ENCODE measurements at regions not wholly inside any gene's neighbourhood (a gene's known extent, or its start where the extent isn't known, plus 50 kb on each side); places are given as distances from the start of the nearest gene placed in this dataset.

DNA sequence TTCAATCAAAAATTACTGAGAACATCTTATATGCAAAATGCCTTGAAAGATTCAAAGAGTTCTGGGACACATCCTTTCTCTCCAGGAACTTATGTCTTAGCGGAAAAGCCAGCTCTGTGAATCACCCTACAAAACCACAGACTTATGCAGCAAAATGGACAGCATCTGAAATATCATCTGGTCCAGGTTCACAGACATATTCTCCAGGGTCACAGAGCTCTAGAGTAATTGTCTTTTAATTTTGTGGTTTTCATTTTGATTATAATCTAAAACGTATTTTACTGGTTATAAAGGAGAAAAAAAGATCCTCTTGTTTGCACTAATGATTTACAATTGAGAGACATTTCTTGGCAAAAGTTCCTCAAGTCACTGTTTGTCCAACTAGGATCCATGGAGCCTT, 246.2 kb downstream of the MSRB3 start:
- no peak for ATAC-seq
- intact Hi-C loops (cut with DNase I) = no loop called here
- TF ChIP-seq POLR2A (IDR thresholded peaks at IDR 0.05) = no peak
- TF ChIP-seq, protein P1, sequence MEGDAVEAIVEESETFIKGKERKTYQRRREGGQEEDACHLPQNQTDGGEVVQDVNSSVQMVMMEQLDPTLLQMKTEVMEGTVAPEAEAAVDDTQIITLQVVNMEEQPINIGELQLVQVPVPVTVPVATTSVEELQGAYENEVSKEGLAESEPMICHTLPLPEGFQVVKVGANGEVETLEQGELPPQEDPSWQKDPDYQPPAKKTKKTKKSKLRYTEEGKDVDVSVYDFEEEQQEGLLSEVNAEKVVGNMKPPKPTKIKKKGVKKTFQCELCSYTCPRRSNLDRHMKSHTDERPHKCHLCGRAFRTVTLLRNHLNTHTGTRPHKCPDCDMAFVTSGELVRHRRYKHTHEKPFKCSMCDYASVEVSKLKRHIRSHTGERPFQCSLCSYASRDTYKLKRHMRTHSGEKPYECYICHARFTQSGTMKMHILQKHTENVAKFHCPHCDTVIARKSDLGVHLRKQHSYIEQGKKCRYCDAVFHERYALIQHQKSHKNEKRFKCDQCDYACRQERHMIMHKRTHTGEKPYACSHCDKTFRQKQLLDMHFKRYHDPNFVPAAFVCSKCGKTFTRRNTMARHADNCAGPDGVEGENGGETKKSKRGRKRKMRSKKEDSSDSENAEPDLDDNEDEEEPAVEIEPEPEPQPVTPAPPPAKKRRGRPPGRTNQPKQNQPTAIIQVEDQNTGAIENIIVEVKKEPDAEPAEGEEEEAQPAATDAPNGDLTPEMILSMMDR (IDR thresholded peaks at IDR 0.05) = no peak

DNA sequence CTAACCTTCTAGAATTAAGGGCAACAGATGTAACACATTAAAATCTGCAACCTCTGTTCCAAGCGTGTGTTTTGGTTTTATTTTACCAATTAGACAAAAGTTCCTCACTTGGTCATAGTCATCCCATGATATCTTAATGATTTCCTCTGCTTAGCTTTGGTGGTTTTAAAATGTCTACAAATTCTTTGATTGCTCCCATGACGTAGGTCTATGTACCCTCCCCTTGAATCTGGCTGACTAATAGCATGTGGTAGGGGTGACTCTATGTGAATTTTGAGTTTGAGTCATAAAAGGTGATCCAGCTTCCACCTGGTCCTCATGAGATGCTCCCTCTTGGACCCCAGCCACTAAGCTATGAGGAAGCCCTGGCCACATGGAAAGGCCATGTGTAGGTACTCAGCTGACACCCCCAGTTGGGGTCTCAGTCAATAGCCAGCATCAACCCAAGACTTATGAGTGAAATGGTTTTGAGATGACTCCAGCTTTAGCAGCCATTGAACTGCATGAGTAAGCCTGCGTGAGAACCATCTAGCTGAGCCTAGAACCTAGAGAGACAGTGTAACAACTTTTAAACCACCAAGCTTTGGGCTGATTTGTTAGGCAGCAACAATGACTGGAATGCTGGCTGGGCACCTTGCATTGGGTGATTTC, 247.1 kb downstream of the MSRB3 start:
- H3K4me1 ChIP-seq = no peaks in the 10 kb centered on the region
- intact Hi-C loops (cut with DNase I) = no loop called here
- H3K27ac ChIP-seq = no peak overlapping the region
- no peaks in the 10 kb centered on the region for H3K27me3 ChIP-seq
- 58% methylated on average over 2 of the region's 3 CpGs for WGBS (ENCODE audit: insufficient coverage, low coverage, low lambda C conversion rate, missing lambda C conversion rate)
- ATAC-seq = no peak
- TF ChIP-seq POLR2A (IDR thresholded peaks at IDR 0.05) = no peak
- TF ChIP-seq, protein P1 (IDR thresholded peaks at IDR 0.05) = no peak
- no peaks in the 10 kb centered on the region for H3K36me3 ChIP-seq
- H3K9me3 ChIP-seq = no peaks in the 10 kb centered on the region
- H3K4me3 ChIP-seq = no peak overlapping the region
- no peak for DNase-seq

More for the DNA sequence above, 246.2 kb downstream of the MSRB3 start:
- WGBS (ENCODE audit: insufficient coverage, low coverage, low lambda C conversion rate, missing lambda C conversion rate) = 71% methylated on average over 2 of the region's 2 CpGs
- Histone ChIP-seq H3K4me3 (no peak overlapping the region), H3K27ac (no peak overlapping the region), H3K27me3 (no peaks in the 10 kb centered on the region), H3K4me1 (no peaks in the 10 kb centered on the region), H3K9me3 (no peaks in the 10 kb centered on the region), H3K36me3 (no peaks in the 10 kb centered on the region)
- DNase-seq = no peak

DNA sequence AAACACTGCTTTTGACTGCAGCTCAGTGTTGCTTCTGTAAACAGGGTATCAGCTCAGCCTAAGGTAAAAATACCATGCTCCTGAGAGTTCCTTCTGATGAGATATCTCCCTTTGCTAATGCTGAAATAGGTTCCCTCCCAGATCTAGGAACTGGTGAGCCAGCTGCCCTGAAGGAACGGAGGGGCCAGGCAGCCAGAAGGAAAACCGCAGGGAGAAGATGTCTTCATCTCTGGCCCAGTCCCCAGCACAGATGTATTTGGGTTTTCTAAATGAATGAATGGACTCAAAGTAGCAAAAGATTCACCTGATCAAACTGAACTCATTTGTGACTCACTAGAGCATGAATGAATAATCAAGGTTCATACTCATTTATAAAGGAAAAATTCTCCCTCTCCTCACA, 247.8 kb downstream of the MSRB3 start:
- 64% methylated on average over 2 of the region's 2 CpGs for WGBS (ENCODE audit: insufficient coverage, low coverage, low lambda C conversion rate, missing lambda C conversion rate)
- H3K4me3 ChIP-seq = no peak overlapping the region

DNA sequence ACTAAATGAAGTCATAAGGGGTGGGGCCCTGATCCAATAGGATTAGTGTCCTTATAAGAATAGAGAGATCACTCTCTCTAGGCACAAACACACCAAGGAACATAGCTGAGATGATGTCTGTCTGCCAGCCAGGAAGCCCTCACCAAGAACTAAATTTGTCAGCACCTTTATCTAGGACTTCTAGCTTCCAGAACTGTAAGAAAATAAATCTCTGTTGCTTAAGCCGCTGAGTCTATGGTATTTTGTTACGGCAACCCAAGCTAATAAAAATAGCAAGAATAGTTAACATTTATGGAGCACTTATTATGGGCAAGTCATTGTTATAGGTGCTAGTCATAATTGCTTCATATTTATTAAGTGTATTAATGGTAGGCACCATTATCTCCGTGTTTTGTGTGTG, 249.6 kb downstream of the MSRB3 start:
- Histone ChIP-seq H3K27me3 (no peaks in the 10 kb centered on the region), H3K4me3 (no peak overlapping the region), H3K27ac (no peak overlapping the region), H3K36me3 (no peaks in the 10 kb centered on the region), H3K9me3 (no peaks in the 10 kb centered on the region), H3K4me1 (no peaks in the 10 kb centered on the region)
- WGBS (ENCODE audit: insufficient coverage, low coverage, low lambda C conversion rate, missing lambda C conversion rate) = 96% methylated on average over 3 of the region's 3 CpGs
- intact Hi-C loops (cut with DNase I) = no loop called here
- DNase-seq = no peak
- no peak for ATAC-seq
- no peak for TF ChIP-seq POLR2A (IDR thresholded peaks at IDR 0.05)
- TF ChIP-seq, protein P1 (IDR thresholded peaks at IDR 0.05) = no peak

More for the DNA sequence above, 247.8 kb downstream of the MSRB3 start:
- H3K36me3 ChIP-seq = no peaks in the 10 kb centered on the region
- intact Hi-C loops (cut with DNase I) = no loop called here
- H3K27me3 ChIP-seq = no peaks in the 10 kb centered on the region
- ATAC-seq (no peak), DNase-seq (no peak)
- TF ChIP-seq, protein P1 (IDR thresholded peaks at IDR 0.05) = no peak
- TF ChIP-seq POLR2A (IDR thresholded peaks at IDR 0.05) = no peak
- no peaks in the 10 kb centered on the region for H3K9me3 ChIP-seq
- H3K4me1 ChIP-seq = no peaks in the 10 kb centered on the region
- no peak overlapping the region for H3K27ac ChIP-seq
